Hypothalamus (tissue), 51 donors: ENCODE measurements at regions not wholly inside any gene's neighbourhood (a gene's known extent, or its start where the extent isn't known, plus 50 kb on each side); places are given as distances from the start of the nearest gene placed in this dataset.
"Not testable (repeated sequence)": the region's sequence is repeated elsewhere in the genome, so short reads cannot be mapped to it uniquely, and the experiment has no call there.

Experiments
- DNase-seq, 51 donors: peaks; one replicate each; lab custom pipeline; 2025; lab: John Stamatoyannopoulos, UW

GRCh38 chr20:2203436-2203835, 92.4 kb upstream of the TGM3 start:
- no peak for DNase-seq

GRCh38 chr20:2204021-2204420, 91.8 kb upstream of the TGM3 start:
- no peak for DNase-seq

- DNase-seq, result peak in 45 of 51 donors; percentile 4 to 76 (median 42)
Observed at GRCh38 chr20:2206957-2207769, 88.6 kb upstream of the TGM3 start.

- peak in 1 of 51 donors; percentile 25 for DNase-seq
Observed at GRCh38 chr20:2207770-2208097, 88.1 kb upstream of the TGM3 start.

- DNase-seq, result no peak
Observed at GRCh38 chr20:2208897-2209296, 86.9 kb upstream of the TGM3 start.

GRCh38 chr20:2210646-2211552, 84.9 kb upstream of the TGM3 start:
- peak in 1 of 51 donors; percentile 55 for DNase-seq

GRCh38 chr20:2212456-2213015, 83.3 kb upstream of the TGM3 start:
- peak in 1 of 51 donors; percentile 16 for DNase-seq

- peak in 8 of 51 donors; percentile 1 to 34 (median 14) for DNase-seq
Observed at GRCh38 chr20:2213401-2213800, 82.4 kb upstream of the TGM3 start.

GRCh38 chr20:2217857-2218539, 77.8 kb upstream of the TGM3 start:
- DNase-seq, result peak in 7 of 51 donors; percentile 2 to 11 (median 8)

- no peak for DNase-seq
Observed at GRCh38 chr20:2219481-2220006, 76.3 kb upstream of the TGM3 start.

GRCh38 chr20:2220298-2220697, 75.5 kb upstream of the TGM3 start:
- DNase-seq, result no peak

- no peak for DNase-seq
Observed at GRCh38 chr20:2221921-2222320, 73.9 kb upstream of the TGM3 start.

GRCh38 chr20:2223558-2224367, 72.0 kb upstream of the TGM3 start:
- no peak for DNase-seq

- DNase-seq, result no peak
Observed at GRCh38 chr20:2224368-2224639, 71.5 kb upstream of the TGM3 start.

GRCh38 chr20:2227285-2227684, 68.5 kb upstream of the TGM3 start:
- DNase-seq, result not testable (repeated sequence)

- DNase-seq, result no peak
Observed at GRCh38 chr20:2227861-2228260, 67.9 kb upstream of the TGM3 start.

- DNase-seq, result no peak
Observed at GRCh38 chr20:2228926-2229325, 66.9 kb upstream of the TGM3 start.

- no peak for DNase-seq
Observed at GRCh38 chr20:2230726-2231488, 64.9 kb upstream of the TGM3 start.

GRCh38 chr20:2231701-2232100, 64.1 kb upstream of the TGM3 start:
- no peak for DNase-seq
